Stimulated activated CD4-positive, alpha-beta T cell treated with anti-CD3 and anti-CD28 coated beads, Interleukin-4, amount 100 ng/mL, for 48 hours (primary cell): ENCODE measurements at regions not wholly inside any gene's neighbourhood (a gene's known extent, or its start where the extent isn't known, plus 50 kb on each side); places are given as distances from the start of the nearest gene placed in this dataset.

ENCODE experiments used
- DNase-seq, 2 donors: peaks; one replicate each; pipeline ENCODE4 v3.0.0-alpha.2; 2020; ENCODE audit warnings: low read depth in 2 of 2

- DNase-seq, result no peak
Observed at GRCh38 chr1:36644556-36644955, 161.8 kb upstream of the CSF3R start.

- DNase-seq, result no peak
Observed at GRCh38 chr1:36643371-36644270, 160.9 kb upstream of the CSF3R start.

- no peak for DNase-seq
Observed at GRCh38 chr1:36642802-36643201, 160.1 kb upstream of the CSF3R start.

GRCh38 chr1:36641776-36642175 is 159.1 kb upstream of the CSF3R start:
- no peak for DNase-seq

GRCh38 chr1:36639461-36639860 is 156.7 kb upstream of the CSF3R start:
- no peak for DNase-seq

- no peak for DNase-seq
Observed at GRCh38 chr1:36638268-36638667, 155.6 kb upstream of the CSF3R start.

GRCh38 chr1:36636206-36636605 is 153.5 kb upstream of the CSF3R start:
- DNase-seq, result no peak

GRCh38 chr1:36635284-36635683 is 152.6 kb upstream of the CSF3R start:
- no peak for DNase-seq

GRCh38 chr1:36628804-36629203 is 146.1 kb upstream of the CSF3R start:
- no peak for DNase-seq

GRCh38 chr1:36626435-36626834 is 143.7 kb upstream of the CSF3R start:
- no peak for DNase-seq

GRCh38 chr1:36625935-36626310 is 143.2 kb upstream of the CSF3R start:
- no peak for DNase-seq

GRCh38 chr1:36625253-36625934 is 142.7 kb upstream of the CSF3R start:
- no peak for DNase-seq

- no peak for DNase-seq
Observed at GRCh38 chr1:36624466-36624865, 141.8 kb upstream of the CSF3R start.

- DNase-seq, result no peak
Observed at GRCh38 chr1:36622741-36623648, 140.3 kb upstream of the CSF3R start.

GRCh38 chr1:36621531-36621930 is 138.8 kb upstream of the CSF3R start:
- no peak for DNase-seq

- no peak for DNase-seq
Observed at GRCh38 chr1:36620142-36620541, 137.4 kb upstream of the CSF3R start.

- no peak for DNase-seq
Observed at GRCh38 chr1:36614991-36615390, 132.3 kb upstream of the CSF3R start.

GRCh38 chr1:36614571-36614970 is 131.9 kb upstream of the CSF3R start:
- DNase-seq, result no peak

- no peak for DNase-seq
Observed at GRCh38 chr1:36613721-36614120, 131.0 kb upstream of the CSF3R start.

GRCh38 chr1:36612881-36613280 is 130.2 kb upstream of the CSF3R start:
- no peak for DNase-seq

- no peak for DNase-seq
Observed at GRCh38 chr1:36612121-36612520, 129.4 kb upstream of the CSF3R start.
